ENCODE measurements at regions not wholly inside any gene's neighbourhood (a gene's known extent, or its start where the extent isn't known, plus 50 kb on each side); places are given as distances from the start of the nearest gene placed in this dataset.
"Not testable (repeated sequence)": the region's sequence is repeated elsewhere in the genome, so short reads cannot be mapped to it uniquely, and the experiment has no call there.

GRCh38 chr7:136308230-136308629 lies 331.1 kb upstream of the MTPN start:
- no peak for FAIRE-seq

- no peak for FAIRE-seq
Observed at GRCh38 chr7:136303162-136303561, 326.0 kb upstream of the MTPN start.

- no peak for FAIRE-seq
Observed at GRCh38 chr7:136302049-136302448, 324.9 kb upstream of the MTPN start.

DNA sequence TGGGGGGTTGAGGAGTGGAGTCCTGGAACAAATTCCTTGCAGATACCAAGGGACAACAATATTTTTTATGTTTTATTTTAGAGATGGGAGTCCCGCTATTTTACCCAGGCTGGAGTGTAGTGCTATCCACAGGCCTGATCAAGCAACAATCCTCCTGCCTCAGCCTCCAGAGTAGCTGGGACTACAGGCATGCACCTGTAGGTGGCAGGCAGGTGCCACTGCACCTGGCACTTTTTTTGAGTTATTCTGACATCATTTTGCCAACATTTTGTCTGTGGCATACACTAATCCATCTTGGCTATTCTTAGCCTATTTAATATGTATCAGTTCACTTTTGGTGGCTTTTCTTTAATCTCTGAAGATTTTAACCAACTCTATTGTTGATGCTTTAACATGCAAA lies 317.8 kb upstream of the MTPN start:
- FAIRE-seq, result no peak

DNA sequence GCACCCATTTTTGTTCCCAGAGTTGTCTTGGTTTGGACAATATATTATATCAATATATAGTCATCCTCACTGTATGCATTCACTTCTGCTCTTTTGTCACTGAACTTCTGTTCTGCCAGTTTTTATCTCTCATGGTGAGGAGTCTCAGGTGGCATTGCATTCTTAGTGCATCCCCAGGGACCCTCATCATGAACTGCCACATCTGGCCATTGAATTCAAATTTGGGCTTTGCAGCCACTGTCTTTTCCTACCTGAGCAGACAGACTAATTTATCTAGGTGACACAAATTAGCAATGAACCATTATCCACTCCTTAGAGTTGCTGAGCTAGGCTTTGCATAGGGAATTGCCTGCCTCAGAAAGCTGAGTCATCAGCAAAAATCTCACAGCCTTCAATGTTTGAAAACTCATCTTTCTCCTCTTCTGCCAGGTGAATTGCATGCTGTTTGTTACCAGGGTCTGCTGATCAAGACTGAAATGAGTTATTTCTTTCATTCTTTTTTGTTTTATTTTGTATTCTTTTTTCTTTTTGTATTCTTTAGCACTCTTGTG lies 316.8 kb upstream of the MTPN start:
- FAIRE-seq, result no peak

GRCh38 chr7:136293272-136293671 lies 316.1 kb upstream of the MTPN start:
- no peak for FAIRE-seq

DNA sequence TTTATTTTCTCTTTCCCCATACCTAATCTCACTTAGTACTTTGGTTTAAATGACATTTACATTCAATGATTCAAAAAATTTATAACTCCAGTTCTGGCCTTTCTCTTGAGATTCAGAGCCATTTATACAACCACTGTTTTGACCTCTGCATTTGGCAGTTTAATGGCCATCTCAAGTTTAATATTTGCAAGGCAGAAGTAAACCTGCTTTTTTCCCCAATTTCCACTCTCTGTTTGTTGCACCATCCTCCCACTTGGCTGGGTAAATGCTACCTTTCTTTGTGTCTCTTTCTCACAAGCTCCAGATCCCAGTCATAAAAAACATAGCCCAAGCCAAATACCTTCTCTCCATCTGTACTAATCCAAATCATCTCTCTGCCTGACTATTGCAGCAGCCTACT lies 315.2 kb upstream of the MTPN start:
- FAIRE-seq, result no peak

GRCh38 chr7:136290351-136290750 lies 313.2 kb upstream of the MTPN start:
- FAIRE-seq, result no peak

- no peak for FAIRE-seq
Observed at GRCh38 chr7:136278057-136278456, 300.9 kb upstream of the MTPN start.

DNA sequence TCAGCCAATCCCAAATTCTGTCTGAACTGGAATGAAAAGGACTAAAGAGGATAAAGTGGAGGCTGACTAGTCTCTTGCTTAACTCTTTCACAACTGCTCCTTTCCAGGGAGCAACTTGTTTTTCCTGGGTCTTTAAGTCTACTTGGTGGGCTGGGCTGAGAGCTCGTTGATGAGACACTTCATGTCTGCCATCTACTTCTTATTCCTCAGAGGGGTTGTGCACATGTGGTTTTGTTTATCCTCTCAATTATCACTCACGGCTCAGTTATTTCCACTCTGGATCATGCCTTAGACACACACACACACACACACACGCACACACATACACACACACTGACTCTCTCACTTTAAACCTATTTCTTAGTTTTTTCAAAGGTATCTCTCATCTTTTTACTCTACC lies 298.6 kb upstream of the MTPN start:
- FAIRE-seq, result no peak

DNA sequence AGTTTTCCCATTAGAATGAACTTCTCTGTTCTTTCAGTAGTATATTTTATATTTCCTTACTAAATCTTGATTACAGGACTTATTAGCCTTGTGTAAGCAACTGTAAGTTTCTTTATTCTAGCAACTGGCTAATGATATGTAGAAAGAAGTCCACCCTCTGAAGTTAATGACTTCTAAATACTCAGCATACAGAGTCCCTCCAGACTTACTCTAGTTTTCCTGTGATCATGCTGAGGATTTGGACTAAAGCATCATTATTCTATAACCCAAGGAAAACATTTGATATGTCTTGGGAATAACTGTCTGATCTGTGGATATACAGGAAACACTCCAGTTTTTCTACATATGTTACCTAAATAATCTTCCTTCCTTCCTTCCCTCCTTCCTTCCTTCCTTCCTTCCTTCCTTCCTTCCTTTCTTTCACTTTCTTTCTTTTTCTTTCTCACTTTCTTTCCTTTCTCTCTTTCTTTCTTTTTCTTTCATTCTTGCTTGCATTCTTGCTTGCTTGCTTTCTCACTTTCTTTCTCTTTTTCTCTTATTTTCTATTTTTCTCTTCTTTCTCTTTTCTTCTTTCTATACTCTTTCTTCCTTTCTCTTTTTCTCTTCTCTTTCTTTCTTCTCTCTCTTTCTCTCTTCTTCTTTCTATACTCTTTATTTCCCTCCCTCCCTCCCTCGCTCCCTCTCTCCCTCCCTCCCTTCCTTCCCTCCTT lies 297.6 kb upstream of the MTPN start:
- no peak for FAIRE-seq

DNA sequence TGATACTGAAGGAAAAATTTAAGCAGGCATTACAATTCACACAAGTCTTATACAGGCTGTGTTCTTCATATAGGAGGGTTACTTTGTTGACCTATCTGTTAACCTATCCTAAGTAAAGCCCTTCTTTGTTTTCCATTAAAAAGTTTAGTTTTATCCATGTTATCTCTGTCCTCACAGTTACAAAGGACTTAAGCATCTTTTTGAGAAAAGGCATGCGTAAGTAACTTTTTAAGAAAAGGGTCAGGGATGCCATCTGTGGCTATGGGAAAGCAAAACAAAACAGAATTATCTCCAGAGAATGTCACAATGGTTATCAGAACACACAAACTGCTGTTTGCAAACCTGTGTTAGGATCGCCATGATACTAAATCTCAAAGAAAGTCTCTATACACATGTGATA lies 295.8 kb upstream of the MTPN start:
- FAIRE-seq, result no peak

DNA sequence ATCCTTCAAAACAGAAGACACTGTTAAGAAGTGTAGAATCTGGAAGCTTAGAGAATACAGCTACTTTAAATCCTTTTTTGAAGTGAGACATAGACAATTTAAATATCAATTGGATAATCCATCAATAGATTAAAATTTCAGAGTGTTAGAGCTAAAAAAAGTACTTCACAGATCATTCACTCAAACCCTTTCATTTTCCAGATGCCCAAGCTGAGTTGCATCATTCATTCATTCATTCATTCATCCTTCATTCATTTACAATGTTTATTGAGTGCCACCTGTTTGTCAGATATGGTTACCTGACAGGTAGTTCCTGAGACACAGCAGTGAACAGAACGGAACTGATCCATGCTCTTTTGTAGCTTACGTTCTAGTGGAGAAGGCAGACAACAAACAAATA lies 290.7 kb upstream of the MTPN start:
- FAIRE-seq, result no peak

GRCh38 chr7:136266457-136266856 lies 289.3 kb upstream of the MTPN start:
- no peak for FAIRE-seq

DNA sequence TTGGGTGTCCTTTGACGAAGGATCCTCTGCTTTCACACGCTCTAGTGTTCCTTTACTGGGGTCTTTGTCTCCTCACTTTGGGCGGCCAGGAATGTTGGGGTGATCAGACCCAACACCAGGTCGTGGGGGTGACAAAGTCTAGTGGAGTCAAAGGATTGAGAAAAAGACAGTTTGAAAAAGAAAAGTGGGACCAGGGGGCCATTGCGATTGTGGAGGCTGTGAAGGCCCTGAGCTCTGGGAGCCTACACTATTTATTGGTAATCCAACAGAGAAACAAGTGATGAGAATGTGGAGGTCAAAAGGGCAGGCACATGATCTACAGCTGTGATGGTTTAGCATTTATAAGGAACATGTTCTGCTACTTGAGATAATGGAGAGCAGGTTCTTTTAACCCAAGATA lies 287.1 kb upstream of the MTPN start:
- not testable (repeated sequence) for FAIRE-seq

GRCh38 chr7:136263112-136263860 lies 286.1 kb upstream of the MTPN start:
- FAIRE-seq, result not testable (repeated sequence)

- not testable (repeated sequence) for FAIRE-seq
Observed at GRCh38 chr7:136260591-136260990, 283.4 kb upstream of the MTPN start.

GRCh38 chr7:136259074-136259473 lies 281.9 kb upstream of the MTPN start:
- no peak for FAIRE-seq

DNA sequence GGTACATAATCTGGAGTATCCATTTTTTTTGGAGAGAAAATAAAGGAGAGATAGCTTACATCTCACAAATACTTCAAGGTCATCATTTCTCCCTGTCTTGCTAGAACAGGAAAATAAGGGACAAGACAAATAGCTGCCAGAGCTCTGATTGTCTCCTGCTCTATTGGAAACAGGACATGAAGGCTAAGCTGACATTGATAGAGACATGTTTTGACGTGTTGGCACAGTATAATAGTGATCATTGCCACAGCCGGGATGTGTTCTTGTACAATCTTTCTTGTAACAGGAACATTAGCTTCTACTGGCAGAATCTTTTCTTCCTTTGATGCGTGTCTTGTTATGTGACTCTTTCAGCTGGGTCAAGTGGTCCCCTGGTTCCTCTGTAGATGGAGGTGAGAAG lies 279.3 kb upstream of the MTPN start:
- no peak for FAIRE-seq

GRCh38 chr7:136254148-136254547 lies 277.0 kb upstream of the MTPN start:
- FAIRE-seq, result no peak

DNA sequence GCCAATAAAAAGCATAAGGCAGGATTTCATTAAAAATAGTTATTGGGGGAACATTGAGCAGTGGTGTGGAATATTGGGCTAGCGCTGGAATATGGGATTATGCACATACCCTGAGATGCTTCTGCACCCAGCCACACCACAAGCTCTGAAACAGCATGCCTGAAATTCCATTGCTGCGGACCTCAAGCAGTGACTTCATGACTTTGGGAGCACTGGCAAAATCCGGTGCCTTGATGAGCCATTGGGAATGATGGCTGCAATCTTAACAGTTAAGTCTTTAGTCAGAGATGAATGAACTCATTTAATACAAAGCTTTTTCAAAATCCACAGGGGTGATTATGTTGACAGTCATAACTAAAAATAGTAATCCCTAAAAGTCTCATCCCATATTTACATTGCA lies 274.7 kb upstream of the MTPN start:
- FAIRE-seq, result no peak

- FAIRE-seq, result no peak
Observed at GRCh38 chr7:136247211-136247610, 270.1 kb upstream of the MTPN start.

GRCh38 chr7:136245327-136246004 lies 268.3 kb upstream of the MTPN start:
- FAIRE-seq, result no peak

DNA sequence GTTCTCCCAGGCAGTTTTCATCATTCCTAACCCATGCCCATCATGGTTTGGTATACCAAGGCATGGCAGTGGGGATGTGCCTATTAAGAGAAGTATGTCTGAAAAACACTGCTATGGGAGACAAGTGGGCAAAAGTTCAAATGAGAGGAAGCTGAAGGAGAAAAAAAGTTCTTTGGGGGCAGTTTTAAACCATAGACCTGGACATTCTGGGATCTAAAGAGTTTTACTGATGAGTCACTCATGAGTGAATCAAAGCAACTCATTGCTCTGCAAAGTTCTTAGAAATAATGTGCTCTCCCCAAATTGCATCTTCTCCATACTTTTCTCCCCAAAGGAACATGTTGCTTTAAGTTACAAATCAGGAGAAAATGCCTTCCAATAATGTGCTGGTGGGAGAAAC lies 256.9 kb upstream of the MTPN start:
- FAIRE-seq, result no peak

All from A204.1 (cell line).